ENCODE measurements at regions not wholly inside any gene's neighbourhood (a gene's known extent, or its start where the extent isn't known, plus 50 kb on each side); places are given as distances from the start of the nearest gene placed in this dataset.
A peak's percentile ranks its signal among the peaks of the same experiment; 100 is the strongest.

DNA sequence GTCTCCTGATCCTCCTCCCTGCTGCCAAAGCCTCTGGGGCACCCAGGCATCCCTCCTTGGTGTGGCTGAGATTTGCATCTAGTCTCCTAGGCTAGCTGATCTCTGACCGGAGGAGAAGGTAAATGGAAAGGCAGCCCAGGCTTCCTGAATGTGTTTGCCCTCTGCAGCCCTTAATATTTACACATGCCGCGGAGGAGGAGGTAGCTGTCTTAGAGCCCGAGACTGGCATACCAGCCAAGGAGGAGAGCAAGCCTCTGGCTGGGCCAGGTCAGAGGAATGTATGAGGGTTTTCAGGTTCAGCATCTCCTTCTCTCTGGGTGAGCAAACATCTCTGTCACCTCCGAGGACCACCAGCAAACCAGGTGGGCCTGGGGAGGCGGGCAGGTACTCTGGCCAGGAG, 86.0 kb upstream of the GRIK3 start:
- no peak overlapping the region for H3K4me3 Mint-ChIP-seq
- no peaks in the 10 kb centered on the region for H3K36me3 Mint-ChIP-seq (ENCODE audit: low read depth)
- no peak overlapping the region for H3K27ac Mint-ChIP-seq
- H3K4me1 Mint-ChIP-seq: peaks cover 29% of the 10 kb centered on the region
- peaks cover 3% of the 10 kb centered on the region for H3K9me3 Mint-ChIP-seq
- DNase-seq: no peak
- H3K27me3 Mint-ChIP-seq (ENCODE audit: low read depth, poor library complexity): peaks cover 28% of the 10 kb centered on the region
- TF ChIP-seq, protein P1, sequence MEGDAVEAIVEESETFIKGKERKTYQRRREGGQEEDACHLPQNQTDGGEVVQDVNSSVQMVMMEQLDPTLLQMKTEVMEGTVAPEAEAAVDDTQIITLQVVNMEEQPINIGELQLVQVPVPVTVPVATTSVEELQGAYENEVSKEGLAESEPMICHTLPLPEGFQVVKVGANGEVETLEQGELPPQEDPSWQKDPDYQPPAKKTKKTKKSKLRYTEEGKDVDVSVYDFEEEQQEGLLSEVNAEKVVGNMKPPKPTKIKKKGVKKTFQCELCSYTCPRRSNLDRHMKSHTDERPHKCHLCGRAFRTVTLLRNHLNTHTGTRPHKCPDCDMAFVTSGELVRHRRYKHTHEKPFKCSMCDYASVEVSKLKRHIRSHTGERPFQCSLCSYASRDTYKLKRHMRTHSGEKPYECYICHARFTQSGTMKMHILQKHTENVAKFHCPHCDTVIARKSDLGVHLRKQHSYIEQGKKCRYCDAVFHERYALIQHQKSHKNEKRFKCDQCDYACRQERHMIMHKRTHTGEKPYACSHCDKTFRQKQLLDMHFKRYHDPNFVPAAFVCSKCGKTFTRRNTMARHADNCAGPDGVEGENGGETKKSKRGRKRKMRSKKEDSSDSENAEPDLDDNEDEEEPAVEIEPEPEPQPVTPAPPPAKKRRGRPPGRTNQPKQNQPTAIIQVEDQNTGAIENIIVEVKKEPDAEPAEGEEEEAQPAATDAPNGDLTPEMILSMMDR (IDR thresholded peaks at IDR 0.05): no peak

DNA sequence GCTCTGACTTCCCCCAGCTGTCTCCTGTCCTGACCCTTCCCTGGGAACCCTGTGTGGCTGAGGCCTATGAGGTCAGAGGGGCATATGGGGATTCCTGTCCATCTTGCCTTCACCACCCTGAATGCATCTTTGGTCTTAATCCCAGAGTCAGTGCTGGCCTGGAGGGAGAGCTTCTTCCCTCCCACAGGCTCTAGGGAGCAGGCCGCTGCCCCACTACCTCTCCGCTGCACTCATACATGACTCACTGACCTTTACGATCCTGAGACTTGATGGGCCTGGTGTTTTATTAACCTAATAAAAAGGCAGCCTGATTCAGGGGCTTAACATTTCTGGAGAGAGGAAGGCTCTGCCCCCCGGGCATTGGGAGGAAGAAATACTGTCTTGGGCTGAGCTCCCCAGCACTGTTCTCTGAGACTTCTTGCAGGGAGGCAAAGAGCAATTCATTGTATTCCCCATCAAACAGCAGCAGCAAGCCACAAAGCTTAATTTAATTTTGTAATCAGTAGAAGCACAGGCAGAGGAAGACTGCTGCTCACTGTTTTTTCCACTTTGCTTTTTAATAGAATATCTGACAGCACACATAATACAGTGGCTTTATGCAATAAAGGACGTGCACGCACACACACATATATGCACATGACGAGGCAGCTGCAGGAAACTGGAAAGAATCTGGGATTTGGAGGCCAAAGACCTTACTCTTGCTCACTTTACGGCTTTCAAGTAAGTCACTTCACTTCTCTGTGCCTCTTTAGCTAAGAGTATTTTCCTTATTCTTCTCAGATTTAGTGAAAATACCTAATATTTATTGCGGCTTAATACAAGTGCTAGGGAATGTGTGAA, 89.2 kb upstream of the GRIK3 start:
- DNase-seq: peak; percentile 28
- peaks cover 3% of the 10 kb centered on the region for H3K9me3 Mint-ChIP-seq
- peak overlapping the region; percentile 64 for H3K27ac Mint-ChIP-seq

DNA sequence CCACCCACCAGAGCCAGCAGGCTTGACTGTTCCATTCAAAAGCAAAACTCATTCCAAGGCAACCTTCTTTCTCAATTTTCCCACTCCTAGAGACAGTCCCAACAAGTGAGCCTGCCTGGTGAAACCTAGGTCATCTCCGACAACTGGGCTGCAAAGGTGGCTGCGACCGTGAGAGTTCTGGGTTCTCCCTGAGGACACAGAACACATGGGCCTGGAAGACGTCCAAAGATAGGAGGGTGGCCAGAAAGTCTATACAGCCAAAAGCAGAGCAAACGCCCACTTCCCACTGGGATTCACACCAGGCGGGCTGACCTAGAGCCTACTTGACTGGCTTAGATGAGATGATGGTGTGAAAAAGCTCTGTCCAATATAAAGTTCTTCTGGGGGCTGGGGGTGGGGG, 90.2 kb upstream of the GRIK3 start:
- Mint-ChIP-seq H3K27me3 (ENCODE audit: low read depth, poor library complexity) (peaks cover 42% of the 10 kb centered on the region), H3K9me3 (peaks cover 3% of the 10 kb centered on the region), H3K4me3 (no peak overlapping the region), H3K4me1 (peaks cover 21% of the 10 kb centered on the region), H3K27ac (no peak overlapping the region), H3K36me3 (ENCODE audit: low read depth) (no peaks in the 10 kb centered on the region)
- TF ChIP-seq, protein P1 (IDR thresholded peaks at IDR 0.05): no peak
- DNase-seq: no peak

More for the DNA sequence above, 89.2 kb upstream of the GRIK3 start:
- H3K4me1 Mint-ChIP-seq: peaks cover 29% of the 10 kb centered on the region
- H3K4me3 Mint-ChIP-seq: peak overlapping the region; percentile 20
- H3K27me3 Mint-ChIP-seq (ENCODE audit: low read depth, poor library complexity): peaks cover 32% of the 10 kb centered on the region
- TF ChIP-seq, protein P1 (IDR thresholded peaks at IDR 0.05): no peak
- H3K36me3 Mint-ChIP-seq (ENCODE audit: low read depth): no peaks in the 10 kb centered on the region

DNA sequence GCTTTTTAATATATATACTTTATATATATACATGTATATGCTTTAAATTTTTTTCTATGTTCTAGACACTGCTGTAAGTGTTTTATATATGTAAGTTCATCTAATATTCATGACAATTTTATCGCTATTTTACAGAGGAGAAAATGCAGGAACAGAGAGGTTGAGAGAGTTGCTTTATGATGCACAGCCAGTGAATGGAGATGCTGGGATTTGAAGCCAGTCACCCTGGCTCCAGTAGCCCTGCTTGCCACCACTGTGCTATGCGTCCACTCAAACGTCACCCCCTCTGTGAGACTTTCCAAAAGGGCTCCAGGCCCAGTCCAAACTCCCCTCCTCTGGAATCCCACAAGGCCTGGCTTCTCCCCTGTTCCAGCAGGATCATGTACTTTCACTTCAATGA, 91.0 kb upstream of the GRIK3 start:
- Mint-ChIP-seq H3K36me3 (ENCODE audit: low read depth) (no peaks in the 10 kb centered on the region), H3K9me3 (peaks cover 3% of the 10 kb centered on the region), H3K27ac (no peak overlapping the region), H3K4me1 (peaks cover 21% of the 10 kb centered on the region), H3K4me3 (no peak overlapping the region), H3K27me3 (ENCODE audit: low read depth, poor library complexity) (peaks cover 47% of the 10 kb centered on the region)
- TF ChIP-seq, protein P1 (IDR thresholded peaks at IDR 0.05): no peak
- DNase-seq: no peak

DNA sequence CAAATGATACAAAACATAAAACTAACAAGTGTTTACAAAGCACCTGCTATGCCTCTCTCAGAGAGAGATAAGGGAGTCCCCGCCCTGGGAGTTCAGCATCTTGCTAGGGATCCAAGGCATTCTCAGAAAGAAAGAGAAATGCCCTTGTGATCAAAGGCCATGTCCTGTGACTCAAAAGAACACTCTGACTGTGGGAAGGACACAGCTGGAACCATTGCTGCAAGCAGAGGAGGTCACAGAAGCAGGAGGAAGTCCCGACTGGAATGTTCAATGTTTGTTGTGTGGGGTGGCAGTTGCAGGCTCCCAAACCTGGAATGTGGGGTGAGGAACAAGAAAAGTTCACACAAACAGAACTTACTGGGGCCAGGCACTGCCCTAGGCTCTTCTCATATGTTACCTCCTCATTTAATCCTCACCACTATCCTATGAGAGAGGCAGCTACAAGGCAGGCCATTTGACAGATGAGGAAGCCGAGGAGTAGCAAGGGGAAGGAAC, 93.0 kb upstream of the GRIK3 start:
- TF ChIP-seq, protein P1 (IDR thresholded peaks at IDR 0.05): no peak
- peaks cover 3% of the 10 kb centered on the region for H3K9me3 Mint-ChIP-seq
- no peak overlapping the region for H3K27ac Mint-ChIP-seq
- H3K4me3 Mint-ChIP-seq: no peak overlapping the region
- no peaks in the 10 kb centered on the region for H3K36me3 Mint-ChIP-seq (ENCODE audit: low read depth)
- H3K27me3 Mint-ChIP-seq (ENCODE audit: low read depth, poor library complexity): peaks cover 60% of the 10 kb centered on the region
- H3K4me1 Mint-ChIP-seq: peaks cover 21% of the 10 kb centered on the region
- DNase-seq: no peak

DNA sequence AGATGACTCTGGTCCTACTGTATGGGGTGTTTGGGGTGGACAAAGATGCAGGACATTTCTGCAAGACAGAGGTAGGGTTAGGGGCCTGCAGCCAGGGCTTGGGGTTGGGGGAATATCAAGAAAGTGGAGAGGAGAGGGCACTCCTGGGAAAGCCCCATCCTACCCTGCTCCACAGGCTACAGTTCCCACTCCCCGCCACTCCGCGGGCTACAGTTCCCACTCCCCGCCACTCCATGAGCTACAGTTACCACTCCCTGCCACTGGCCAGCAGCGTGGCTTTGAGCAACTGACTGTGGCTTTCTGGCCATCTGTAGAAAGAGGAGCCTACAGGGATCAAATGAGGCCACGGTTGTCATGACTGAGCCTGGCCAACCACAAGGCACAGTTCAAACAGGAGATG, 93.8 kb upstream of the GRIK3 start:
- H3K27ac Mint-ChIP-seq: no peak overlapping the region
- DNase-seq: no peak
- H3K4me1 Mint-ChIP-seq: peaks cover 19% of the 10 kb centered on the region
- peaks cover 2% of the 10 kb centered on the region for H3K9me3 Mint-ChIP-seq
- TF ChIP-seq, protein P1 (IDR thresholded peaks at IDR 0.05): no peak
- H3K4me3 Mint-ChIP-seq: no peak overlapping the region
- H3K27me3 Mint-ChIP-seq (ENCODE audit: low read depth, poor library complexity): peaks cover 58% of the 10 kb centered on the region
- H3K36me3 Mint-ChIP-seq (ENCODE audit: low read depth): no peaks in the 10 kb centered on the region

Measured in nephron progenitor cell (in vitro differentiated cells).